K562 (cell line): ENCODE measurements at regions not wholly inside any gene's neighbourhood (a gene's known extent, or its start where the extent isn't known, plus 50 kb on each side); places are given as distances from the start of the nearest gene placed in this dataset.

ENCODE experiments used
- ATF4 ChIP-seq: fragments of 450-650 bp; formaldehyde crosslinking; IDR thresholded peaks from 2 replicates; pipeline ENCODE4 v1.4.0; 2022; ENCODE audit warnings: mild to moderate bottlenecking, moderate library complexity
- KAT7 ChIP-seq: sonication (generic); formaldehyde crosslinking; IDR thresholded peaks from 2 replicates; pipeline ENCODE4 v1.8.0; 2022; ENCODE audit warnings: missing genetic modification reagents, mild to moderate bottlenecking, borderline replicate concordance
- TF ChIP-seq, protein P1 (sequence below), 2 experiments: fragments of 450-650 bp; IDR thresholded peaks; 2 replicates each; pipeline ENCODE4 v1.6.1; 2018; ENCODE audit warnings: mild to moderate bottlenecking in 2 of 2, low read depth in 1 of 2; ENCODE audit not compliant: partially characterized antibody in 2 of 2

GRCh38 chr3:14256561-14257342 is 78.1 kb downstream of the LSM3 start (continued):
- TF ChIP-seq, protein P1, sequence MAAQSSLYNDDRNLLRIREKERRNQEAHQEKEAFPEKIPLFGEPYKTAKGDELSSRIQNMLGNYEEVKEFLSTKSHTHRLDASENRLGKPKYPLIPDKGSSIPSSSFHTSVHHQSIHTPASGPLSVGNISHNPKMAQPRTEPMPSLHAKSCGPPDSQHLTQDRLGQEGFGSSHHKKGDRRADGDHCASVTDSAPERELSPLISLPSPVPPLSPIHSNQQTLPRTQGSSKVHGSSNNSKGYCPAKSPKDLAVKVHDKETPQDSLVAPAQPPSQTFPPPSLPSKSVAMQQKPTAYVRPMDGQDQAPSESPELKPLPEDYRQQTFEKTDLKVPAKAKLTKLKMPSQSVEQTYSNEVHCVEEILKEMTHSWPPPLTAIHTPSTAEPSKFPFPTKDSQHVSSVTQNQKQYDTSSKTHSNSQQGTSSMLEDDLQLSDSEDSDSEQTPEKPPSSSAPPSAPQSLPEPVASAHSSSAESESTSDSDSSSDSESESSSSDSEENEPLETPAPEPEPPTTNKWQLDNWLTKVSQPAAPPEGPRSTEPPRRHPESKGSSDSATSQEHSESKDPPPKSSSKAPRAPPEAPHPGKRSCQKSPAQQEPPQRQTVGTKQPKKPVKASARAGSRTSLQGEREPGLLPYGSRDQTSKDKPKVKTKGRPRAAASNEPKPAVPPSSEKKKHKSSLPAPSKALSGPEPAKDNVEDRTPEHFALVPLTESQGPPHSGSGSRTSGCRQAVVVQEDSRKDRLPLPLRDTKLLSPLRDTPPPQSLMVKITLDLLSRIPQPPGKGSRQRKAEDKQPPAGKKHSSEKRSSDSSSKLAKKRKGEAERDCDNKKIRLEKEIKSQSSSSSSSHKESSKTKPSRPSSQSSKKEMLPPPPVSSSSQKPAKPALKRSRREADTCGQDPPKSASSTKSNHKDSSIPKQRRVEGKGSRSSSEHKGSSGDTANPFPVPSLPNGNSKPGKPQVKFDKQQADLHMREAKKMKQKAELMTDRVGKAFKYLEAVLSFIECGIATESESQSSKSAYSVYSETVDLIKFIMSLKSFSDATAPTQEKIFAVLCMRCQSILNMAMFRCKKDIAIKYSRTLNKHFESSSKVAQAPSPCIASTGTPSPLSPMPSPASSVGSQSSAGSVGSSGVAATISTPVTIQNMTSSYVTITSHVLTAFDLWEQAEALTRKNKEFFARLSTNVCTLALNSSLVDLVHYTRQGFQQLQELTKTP (IDR thresholded peaks at IDR 0.05; ENCODE audit: low read depth in 1 of 2, partially characterized antibody in 2 of 2), result peak in 1 of 2 experiments; percentile 17
- TF ChIP-seq KAT7 (CRISPR knock-in tag) (0 out of 2 replicates have a peak, but pooled peaks have one; percentile 33), ATF4 (CRISPR knock-in tag) (no peak)
